GM23338 (cell line): ENCODE measurements at regions not wholly inside any gene's neighbourhood (a gene's known extent, or its start where the extent isn't known, plus 50 kb on each side); places are given as distances from the start of the nearest gene placed in this dataset.
A peak's percentile ranks its signal among the peaks of the same experiment; 100 is the strongest.

ENCODE experiments used
- ATAC-seq: fragments of 200-7000 bp; cut with Tn5 transposase; 3 replicates; pipeline ENCODE4 v1.9.1; 2020
- DNase-seq: peaks from one replicate; pipeline ENCODE4 v3.0.0-alpha.2; 2015; ENCODE audit warnings: low spot score
- H2AFZ ChIP-seq: fragments of 200-600 bp; sonication (generic); 2 replicates; pipeline ENCODE4 v1.8.0; 2016; ENCODE audit warnings: antibody characterized with exemption, mild to moderate bottlenecking, moderate library complexity
- H3F3A ChIP-seq: fragments of 200-600 bp; sonication (generic); replicated peaks from 2 replicates; pipeline ENCODE4 v1.8.0; 2017; ENCODE audit warnings: antibody characterized with exemption, mixed run types, low read depth
- H3K27ac ChIP-seq: fragments of 200-600 bp; sonication (generic); 2 replicates; pipeline ENCODE4 v1.6.1; 2016; ENCODE audit warnings: low read depth
- H3K27me3 ChIP-seq: fragments of 200-600 bp; sonication (generic); 2 replicates; pipeline ENCODE4 v1.8.0; 2016; ENCODE audit warnings: mild to moderate bottlenecking, mixed run types, moderate library complexity; ENCODE audit not compliant: insufficient read depth
- H3K36me3 ChIP-seq: fragments of 200-600 bp; sonication (generic); 2 replicates; pipeline ENCODE4 v1.8.0; 2016; ENCODE audit warnings: mild to moderate bottlenecking; ENCODE audit not compliant: insufficient read depth
- H3K4me1 ChIP-seq: fragments of 200-600 bp; sonication (generic); 2 replicates; pipeline ENCODE4 v1.8.0; 2016; ENCODE audit warnings: mild to moderate bottlenecking, moderate library complexity; ENCODE audit not compliant: insufficient read depth
- H3K4me2 ChIP-seq: fragments of 200-600 bp; sonication (generic); 2 replicates; pipeline ENCODE4 v1.7.1; 2017; ENCODE audit warnings: mixed run types
- H3K4me3 ChIP-seq: fragments of 200-600 bp; sonication (generic); 2 replicates; pipeline ENCODE4 v1.6.1; 2016; ENCODE audit warnings: mixed run types
- H3K79me2 ChIP-seq: fragments of 200-600 bp; sonication (generic); replicated peaks from 2 replicates; pipeline ENCODE4 v1.8.0; 2017; ENCODE audit warnings: mild to moderate bottlenecking; ENCODE audit not compliant: insufficient read depth
- H3K9me2 ChIP-seq: fragments of 200-600 bp; sonication (generic); 2 replicates; pipeline ENCODE4 v1.8.0; 2017; ENCODE audit not compliant: insufficient read depth
- H4K20me1 ChIP-seq: fragments of 200-600 bp; sonication (generic); replicated peaks from 2 replicates; pipeline ENCODE4 v1.8.0; 2017; ENCODE audit warnings: mild to moderate bottlenecking; ENCODE audit not compliant: insufficient read depth
- H3K27ac Mint-ChIP-seq: 2 replicates; pipeline ENCODE4 v1.8.0; 2020; ENCODE audit warnings: inconsistent platforms, mild to moderate bottlenecking, moderate library complexity, mixed read lengths
- H3K27me3 Mint-ChIP-seq: 3 replicates; pipeline ENCODE4 v1.8.0; 2022; ENCODE audit warnings: low read depth, mild to moderate bottlenecking, moderate library complexity, mixed read lengths, inconsistent platforms; ENCODE audit not compliant: insufficient read depth, poor library complexity
- H3K36me3 Mint-ChIP-seq: 3 replicates; pipeline ENCODE4 v1.8.0; 2021; ENCODE audit warnings: low read depth, mild to moderate bottlenecking, inconsistent platforms, moderate library complexity, mixed read lengths
- H3K4me1 Mint-ChIP-seq: 3 replicates; pipeline ENCODE4 v1.8.0; 2020; ENCODE audit warnings: mild to moderate bottlenecking, inconsistent platforms, mixed read lengths
- H3K4me3 Mint-ChIP-seq: 3 replicates; pipeline ENCODE4 v1.8.0; 2021; ENCODE audit warnings: moderate library complexity, mild to moderate bottlenecking, inconsistent platforms, mixed read lengths
- H3K9me3 Mint-ChIP-seq: 3 replicates; pipeline ENCODE4 v1.8.0; 2020; ENCODE audit warnings: moderate library complexity, mild to moderate bottlenecking, inconsistent platforms, mixed read lengths
- CREB1 ChIP-seq: fragments of 250-450 bp; sonication (Bioruptor Pico); IDR thresholded peaks from 2 replicates; pipeline ENCODE4 v1.5.0; 2020; ENCODE audit warnings: low read depth, mild to moderate bottlenecking, moderate library complexity
- EZH2phosphoT487 ChIP-seq: fragments of 200-600 bp; sonication (generic); IDR thresholded peaks from one replicate; pipeline ENCODE4 v1.8.1; 2018; ENCODE audit warnings: antibody characterized with exemption; ENCODE audit not compliant: unreplicated experiment
- JUNB ChIP-seq: IDR thresholded peaks from one replicate; pipeline ENCODE4 v1.6.1; 2016; ENCODE audit warnings: antibody characterized with exemption; ENCODE audit not compliant: unreplicated experiment
- POLR2AphosphoS5 ChIP-seq: IDR thresholded peaks from 2 replicates; pipeline ENCODE4 v1.6.1; 2016; ENCODE audit warnings: antibody characterized with exemption, low read depth
- STAT1 ChIP-seq: IDR thresholded peaks from one replicate; pipeline ENCODE4 v1.6.1; 2016; ENCODE audit warnings: antibody characterized with exemption; ENCODE audit not compliant: unreplicated experiment
- ZNF114 ChIP-seq: fragments of 250-450 bp; sonication (Bioruptor Pico); IDR thresholded peaks from 2 replicates; pipeline ENCODE4 v1.5.0; 2020; ENCODE audit warnings: mild to moderate bottlenecking, moderate library complexity
- TF ChIP-seq, protein P1 (sequence below): IDR thresholded peaks from 2 replicates; pipeline ENCODE4 v1.6.1; 2016; ENCODE audit warnings: antibody characterized with exemption
- TF ChIP-seq, protein P2 (sequence below): IDR thresholded peaks from one replicate; pipeline ENCODE4 v1.6.1; 2018; ENCODE audit warnings: antibody characterized with exemption; ENCODE audit not compliant: unreplicated experiment
- TF ChIP-seq, protein P3 (sequence below), 2 experiments: fragments of 200-600 bp in 1 of 2; sonication (generic) in 1 of 2; conservative IDR thresholded peaks; 2 replicates each; pipeline versions ENCODE4 v1.5.1 to v1.6.1; 2016 to 2017; ENCODE audit warnings: antibody characterized with exemption in 2 of 2, low read depth in 2 of 2, mild to moderate bottlenecking in 2 of 2, moderate library complexity in 1 of 2

DNA sequence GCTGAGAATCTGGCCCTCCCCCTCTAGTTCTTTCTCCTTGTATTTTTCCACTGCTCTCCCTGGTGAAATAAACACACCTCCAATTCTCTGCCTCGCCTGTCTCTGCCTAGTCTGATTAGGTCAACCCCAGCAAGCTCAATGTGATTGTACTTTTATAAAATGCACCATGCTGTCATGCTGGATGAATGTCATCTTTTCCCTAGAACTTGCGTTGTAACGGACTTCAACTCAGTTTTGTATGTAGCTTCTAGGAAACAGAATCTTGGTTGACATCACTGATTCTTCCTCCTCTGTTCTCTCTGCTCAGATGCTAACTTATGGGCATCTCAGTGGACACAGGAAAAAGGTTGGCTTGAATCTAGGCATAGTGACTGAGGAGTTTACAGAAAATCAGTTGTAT lies 261.9 kb upstream of the ISX start (continued):
- TF ChIP-seq, protein P1, sequence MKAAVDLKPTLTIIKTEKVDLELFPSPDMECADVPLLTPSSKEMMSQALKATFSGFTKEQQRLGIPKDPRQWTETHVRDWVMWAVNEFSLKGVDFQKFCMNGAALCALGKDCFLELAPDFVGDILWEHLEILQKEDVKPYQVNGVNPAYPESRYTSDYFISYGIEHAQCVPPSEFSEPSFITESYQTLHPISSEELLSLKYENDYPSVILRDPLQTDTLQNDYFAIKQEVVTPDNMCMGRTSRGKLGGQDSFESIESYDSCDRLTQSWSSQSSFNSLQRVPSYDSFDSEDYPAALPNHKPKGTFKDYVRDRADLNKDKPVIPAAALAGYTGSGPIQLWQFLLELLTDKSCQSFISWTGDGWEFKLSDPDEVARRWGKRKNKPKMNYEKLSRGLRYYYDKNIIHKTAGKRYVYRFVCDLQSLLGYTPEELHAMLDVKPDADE = no peak
- TF ChIP-seq JUNB (no peak), POLR2AphosphoS5 (no peak)

DNA sequence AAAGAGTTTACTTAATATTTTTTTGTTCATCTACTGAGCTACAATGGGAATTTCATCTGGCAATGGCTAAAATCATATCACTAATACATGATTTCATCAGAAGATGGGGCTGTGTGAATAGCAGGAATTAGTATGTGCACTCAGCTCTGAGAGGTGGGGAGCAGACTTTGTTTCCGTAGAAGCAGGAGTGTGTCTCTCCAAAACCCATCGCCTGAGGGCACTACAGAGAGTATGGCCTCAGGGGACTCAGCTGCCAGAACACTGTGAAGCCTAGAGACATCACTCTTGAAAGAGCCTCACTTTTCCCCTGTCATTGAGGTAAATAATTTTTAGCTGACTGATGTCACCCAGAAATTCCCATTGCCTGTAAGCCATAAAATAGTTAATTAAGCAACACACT lies 261.4 kb upstream of the ISX start:
- Histone ChIP-seq H2AFZ (no peak overlapping the region), H3K36me3 (no peaks in the 10 kb centered on the region), H4K20me1 (no peaks in the 10 kb centered on the region), H3K27ac (no peak overlapping the region), H3F3A (no peaks in the 10 kb centered on the region), H3K4me1 (no peaks in the 10 kb centered on the region), H3K79me2 (no peaks in the 10 kb centered on the region), H3K4me3 (no peak overlapping the region), H3K4me2 (no peak overlapping the region), H3K9me2 (peaks cover 10% of the 10 kb centered on the region), H3K27me3 (no peaks in the 10 kb centered on the region)
- Mint-ChIP-seq H3K9me3 (peaks cover 52% of the 10 kb centered on the region), H3K36me3 (peaks cover 5% of the 10 kb centered on the region; the same call in 2 of the 3 replicates), H3K27me3 (no peaks in the 10 kb centered on the region), H3K4me3 (no peak overlapping the region), H3K4me1 (peaks cover 5% of the 10 kb centered on the region; the same call in 1 of the 3 replicates), H3K27ac (no peak overlapping the region)
- DNase-seq (peak; percentile 62), ATAC-seq (peak; percentile 89)
- TF ChIP-seq, protein P2, sequence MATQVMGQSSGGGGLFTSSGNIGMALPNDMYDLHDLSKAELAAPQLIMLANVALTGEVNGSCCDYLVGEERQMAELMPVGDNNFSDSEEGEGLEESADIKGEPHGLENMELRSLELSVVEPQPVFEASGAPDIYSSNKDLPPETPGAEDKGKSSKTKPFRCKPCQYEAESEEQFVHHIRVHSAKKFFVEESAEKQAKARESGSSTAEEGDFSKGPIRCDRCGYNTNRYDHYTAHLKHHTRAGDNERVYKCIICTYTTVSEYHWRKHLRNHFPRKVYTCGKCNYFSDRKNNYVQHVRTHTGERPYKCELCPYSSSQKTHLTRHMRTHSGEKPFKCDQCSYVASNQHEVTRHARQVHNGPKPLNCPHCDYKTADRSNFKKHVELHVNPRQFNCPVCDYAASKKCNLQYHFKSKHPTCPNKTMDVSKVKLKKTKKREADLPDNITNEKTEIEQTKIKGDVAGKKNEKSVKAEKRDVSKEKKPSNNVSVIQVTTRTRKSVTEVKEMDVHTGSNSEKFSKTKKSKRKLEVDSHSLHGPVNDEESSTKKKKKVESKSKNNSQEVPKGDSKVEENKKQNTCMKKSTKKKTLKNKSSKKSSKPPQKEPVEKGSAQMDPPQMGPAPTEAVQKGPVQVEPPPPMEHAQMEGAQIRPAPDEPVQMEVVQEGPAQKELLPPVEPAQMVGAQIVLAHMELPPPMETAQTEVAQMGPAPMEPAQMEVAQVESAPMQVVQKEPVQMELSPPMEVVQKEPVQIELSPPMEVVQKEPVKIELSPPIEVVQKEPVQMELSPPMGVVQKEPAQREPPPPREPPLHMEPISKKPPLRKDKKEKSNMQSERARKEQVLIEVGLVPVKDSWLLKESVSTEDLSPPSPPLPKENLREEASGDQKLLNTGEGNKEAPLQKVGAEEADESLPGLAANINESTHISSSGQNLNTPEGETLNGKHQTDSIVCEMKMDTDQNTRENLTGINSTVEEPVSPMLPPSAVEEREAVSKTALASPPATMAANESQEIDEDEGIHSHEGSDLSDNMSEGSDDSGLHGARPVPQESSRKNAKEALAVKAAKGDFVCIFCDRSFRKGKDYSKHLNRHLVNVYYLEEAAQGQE = no peak
- TF ChIP-seq, protein P3, sequence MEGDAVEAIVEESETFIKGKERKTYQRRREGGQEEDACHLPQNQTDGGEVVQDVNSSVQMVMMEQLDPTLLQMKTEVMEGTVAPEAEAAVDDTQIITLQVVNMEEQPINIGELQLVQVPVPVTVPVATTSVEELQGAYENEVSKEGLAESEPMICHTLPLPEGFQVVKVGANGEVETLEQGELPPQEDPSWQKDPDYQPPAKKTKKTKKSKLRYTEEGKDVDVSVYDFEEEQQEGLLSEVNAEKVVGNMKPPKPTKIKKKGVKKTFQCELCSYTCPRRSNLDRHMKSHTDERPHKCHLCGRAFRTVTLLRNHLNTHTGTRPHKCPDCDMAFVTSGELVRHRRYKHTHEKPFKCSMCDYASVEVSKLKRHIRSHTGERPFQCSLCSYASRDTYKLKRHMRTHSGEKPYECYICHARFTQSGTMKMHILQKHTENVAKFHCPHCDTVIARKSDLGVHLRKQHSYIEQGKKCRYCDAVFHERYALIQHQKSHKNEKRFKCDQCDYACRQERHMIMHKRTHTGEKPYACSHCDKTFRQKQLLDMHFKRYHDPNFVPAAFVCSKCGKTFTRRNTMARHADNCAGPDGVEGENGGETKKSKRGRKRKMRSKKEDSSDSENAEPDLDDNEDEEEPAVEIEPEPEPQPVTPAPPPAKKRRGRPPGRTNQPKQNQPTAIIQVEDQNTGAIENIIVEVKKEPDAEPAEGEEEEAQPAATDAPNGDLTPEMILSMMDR (conservative IDR thresholded peaks at IDR 0.05; ENCODE audit: low read depth in 2 of 2) = peak; percentile 30 to 60; a peak in 3 of 4 replicates

DNA sequence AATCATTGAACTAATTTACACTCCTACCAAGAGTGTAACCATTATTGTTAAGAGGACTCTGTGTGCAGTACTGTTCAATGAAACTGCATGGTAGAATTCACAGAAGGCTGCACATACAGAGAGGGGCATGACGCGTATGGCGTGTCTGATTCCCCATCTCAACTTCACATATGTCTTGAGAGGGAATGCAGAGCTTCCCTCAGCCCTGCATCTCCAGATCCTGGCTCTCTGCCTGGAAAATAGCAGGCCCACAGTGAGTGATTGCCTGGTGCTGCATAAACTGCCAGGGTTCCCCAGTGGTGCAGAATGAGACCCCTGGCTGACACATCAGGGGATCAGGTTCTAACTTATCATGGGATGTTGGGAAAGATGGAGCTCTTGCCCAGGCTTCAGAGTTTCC lies 260.2 kb upstream of the ISX start:
- H3K27ac ChIP-seq = no peak overlapping the region
- Mint-ChIP-seq H3K4me3 (no peak overlapping the region), H3K27me3 (peaks cover 3% of the 10 kb centered on the region), H3K4me1 (peaks cover 5% of the 10 kb centered on the region; the same call in 1 of the 3 replicates), H3K27ac (no peak overlapping the region), H3K36me3 (peaks cover 4% of the 10 kb centered on the region; the same call in 2 of the 3 replicates), H3K9me3 (peaks cover 49% of the 10 kb centered on the region)
- no peak overlapping the region for H2AFZ ChIP-seq
- peaks cover 9% of the 10 kb centered on the region for H3K9me2 ChIP-seq
- H3K4me1 ChIP-seq = no peaks in the 10 kb centered on the region
- no peaks in the 10 kb centered on the region for H4K20me1 ChIP-seq
- ATAC-seq (no peak), DNase-seq (no peak)
- no peak overlapping the region for H3K4me3 ChIP-seq
- H3K4me2 ChIP-seq = no peak overlapping the region
- no peaks in the 10 kb centered on the region for H3K27me3 ChIP-seq
- H3F3A ChIP-seq = no peaks in the 10 kb centered on the region
- H3K36me3 ChIP-seq = no peaks in the 10 kb centered on the region
- no peaks in the 10 kb centered on the region for H3K79me2 ChIP-seq
- TF ChIP-seq, protein P2 = no peak
- TF ChIP-seq ZNF114 = no peak
- no peak for TF ChIP-seq EZH2phosphoT487
- TF ChIP-seq JUNB = no peak
- TF ChIP-seq STAT1 = no peak
- TF ChIP-seq, protein P3 (conservative IDR thresholded peaks at IDR 0.05; ENCODE audit: low read depth in 2 of 2) = no peak
- TF ChIP-seq CREB1 (CRISPR knock-in tag) = no peak
- TF ChIP-seq POLR2AphosphoS5 = no peak
